ENCODE measurements at regions not wholly inside any gene's neighbourhood (a gene's known extent, or its start where the extent isn't known, plus 50 kb on each side); places are given as distances from the start of the nearest gene placed in this dataset.

DNA sequence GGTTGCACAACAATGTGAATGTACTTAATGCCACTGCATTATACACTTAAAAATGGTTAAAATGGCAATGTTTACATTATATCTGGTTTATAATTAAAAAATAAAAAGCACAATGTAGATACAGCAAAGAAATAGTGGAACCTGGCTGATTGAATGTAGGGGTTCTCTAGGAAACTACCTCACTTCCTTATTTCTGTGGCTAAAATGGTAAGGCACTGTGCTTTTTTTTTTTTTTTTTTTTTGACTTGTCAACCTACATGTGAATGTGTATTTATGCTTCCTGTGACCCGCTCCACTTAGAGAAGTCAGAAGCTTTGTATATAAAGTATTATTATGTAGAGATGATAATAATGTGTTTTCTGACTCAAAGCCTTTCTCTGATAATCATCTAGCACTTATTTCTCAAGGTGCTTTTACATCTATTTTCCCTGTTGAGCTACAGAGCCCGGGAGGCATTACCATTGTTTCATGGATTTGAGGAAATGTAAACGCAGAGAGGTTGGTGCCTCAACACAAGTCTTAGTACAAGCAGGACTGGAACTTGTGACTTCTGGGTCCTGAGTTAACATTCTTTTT is 55.0 kb downstream of the SOX4 start:
- no peak for DNase-seq (ENCODE audit: low read depth in 2 of 2)

DNA sequence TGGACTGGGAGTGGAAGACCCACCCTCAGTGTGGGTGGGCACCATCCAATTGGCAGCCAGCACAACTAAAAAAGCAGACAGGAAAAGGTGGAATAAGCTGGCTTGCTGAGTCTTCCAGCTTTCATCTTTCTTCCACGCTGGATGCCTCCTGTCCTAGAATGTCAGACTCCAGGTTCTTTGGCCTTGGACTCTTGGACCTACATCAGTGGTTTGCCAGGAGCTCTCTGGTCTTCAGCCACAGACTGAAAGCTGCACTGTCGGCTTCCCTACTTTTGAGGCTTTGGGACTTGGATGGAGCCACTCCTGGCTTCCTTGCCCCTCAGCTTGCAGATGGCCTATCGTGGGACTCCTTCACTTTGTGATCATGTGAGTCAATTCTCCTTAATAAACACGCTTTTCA is 59.8 kb downstream of the SOX4 start:
- DNase-seq (ENCODE audit: low read depth in 2 of 2), result no peak

DNA sequence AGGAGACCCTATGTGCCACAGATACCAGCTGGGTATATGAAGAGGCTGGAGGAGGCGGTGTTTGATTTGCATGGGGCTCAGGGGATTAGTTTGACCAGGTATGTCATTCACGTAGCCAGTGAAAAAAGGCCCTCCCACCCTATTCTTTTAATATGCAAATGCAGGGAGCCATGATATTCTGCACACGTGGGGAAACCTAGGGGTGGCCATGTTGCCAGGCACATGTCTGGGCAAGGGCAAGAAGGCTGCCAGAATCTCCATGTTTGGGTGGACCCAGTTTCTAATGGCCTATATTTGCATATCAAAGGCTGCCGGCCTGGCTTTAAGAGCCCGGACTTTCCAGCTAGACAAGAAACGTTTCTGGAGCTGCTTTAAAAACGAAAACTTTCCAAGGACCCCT is 60.4 kb downstream of the SOX4 start:
- no peak for DNase-seq (ENCODE audit: low read depth in 2 of 2)

DNA sequence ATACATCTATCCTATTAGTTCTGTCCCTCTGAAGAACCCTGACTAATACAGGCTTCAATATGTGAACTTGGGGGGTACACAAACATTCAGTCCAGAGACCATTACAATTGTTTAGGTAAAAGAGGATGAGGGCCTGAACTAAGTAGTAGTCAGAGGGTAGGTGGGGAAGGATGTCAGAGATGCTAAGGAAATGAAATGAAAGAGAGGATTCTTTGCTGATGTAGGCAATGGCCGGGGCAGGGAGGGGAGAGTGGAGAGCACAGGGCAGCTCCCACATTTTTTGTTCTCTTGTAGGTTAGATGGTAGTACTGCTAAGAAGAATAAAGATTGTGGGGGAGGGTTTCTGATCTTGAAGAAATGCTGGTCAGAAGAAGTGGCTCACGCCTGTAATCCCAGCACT is 60.8 kb downstream of the SOX4 start:
- DNase-seq (ENCODE audit: low read depth in 2 of 2), result no peak

DNA sequence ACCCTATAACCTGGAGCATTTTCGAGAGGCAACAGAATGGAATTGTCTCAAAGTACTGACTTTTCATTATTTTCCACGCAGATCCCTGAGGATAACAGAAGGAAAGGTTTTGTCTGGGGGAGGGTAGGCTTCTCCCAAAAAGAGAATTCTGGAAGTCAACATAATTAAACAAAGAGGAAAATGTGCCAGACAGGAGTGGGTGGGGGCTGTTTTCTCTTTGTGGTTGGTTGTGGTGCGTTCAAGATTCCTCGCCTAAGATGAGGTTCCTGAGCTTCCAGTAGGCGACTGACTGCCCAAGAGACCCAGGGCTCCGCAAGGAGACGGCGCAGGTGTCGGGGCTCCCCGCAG is 70.4 kb downstream of the SOX4 start:
- no peak for DNase-seq (ENCODE audit: low read depth in 2 of 2)

GRCh38 chr6:21664314-21665109 is 71.0 kb downstream of the SOX4 start:
- no peak for DNase-seq (ENCODE audit: low read depth in 2 of 2)

- no peak for DNase-seq (ENCODE audit: low read depth in 2 of 2)
Measured at GRCh38 chr6:21665110-21665391, 71.5 kb downstream of the SOX4 start.

GRCh38 chr6:21665392-21666200 is 72.0 kb downstream of the SOX4 start:
- DNase-seq (ENCODE audit: low read depth in 2 of 2), result no peak

DNA sequence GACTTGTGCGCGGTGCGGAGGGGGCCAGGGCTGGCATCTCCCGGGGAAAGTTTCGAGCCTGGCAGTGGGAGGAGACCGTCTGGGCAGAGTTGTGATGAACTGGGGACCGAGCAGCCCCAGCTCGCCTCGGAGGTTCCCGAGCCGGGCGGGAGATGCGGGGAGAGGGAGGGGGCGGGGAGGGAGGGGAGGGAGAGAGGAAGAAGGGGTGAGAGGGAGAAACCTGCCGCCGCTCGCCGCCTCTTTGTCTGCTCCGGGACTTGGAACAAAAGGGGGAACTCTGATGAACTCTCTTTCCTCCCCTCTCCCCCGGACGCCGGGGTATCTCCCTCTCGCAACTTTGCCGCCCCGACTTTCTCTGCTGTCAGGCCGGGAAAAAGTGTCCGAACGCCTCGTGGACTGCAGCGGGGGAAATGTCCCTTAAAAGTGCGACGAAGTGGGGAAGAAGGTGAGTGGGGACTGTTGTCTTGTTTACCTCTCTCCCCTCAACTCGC is 72.7 kb downstream of the SOX4 start:
- no peak for DNase-seq (ENCODE audit: low read depth in 2 of 2)

DNA sequence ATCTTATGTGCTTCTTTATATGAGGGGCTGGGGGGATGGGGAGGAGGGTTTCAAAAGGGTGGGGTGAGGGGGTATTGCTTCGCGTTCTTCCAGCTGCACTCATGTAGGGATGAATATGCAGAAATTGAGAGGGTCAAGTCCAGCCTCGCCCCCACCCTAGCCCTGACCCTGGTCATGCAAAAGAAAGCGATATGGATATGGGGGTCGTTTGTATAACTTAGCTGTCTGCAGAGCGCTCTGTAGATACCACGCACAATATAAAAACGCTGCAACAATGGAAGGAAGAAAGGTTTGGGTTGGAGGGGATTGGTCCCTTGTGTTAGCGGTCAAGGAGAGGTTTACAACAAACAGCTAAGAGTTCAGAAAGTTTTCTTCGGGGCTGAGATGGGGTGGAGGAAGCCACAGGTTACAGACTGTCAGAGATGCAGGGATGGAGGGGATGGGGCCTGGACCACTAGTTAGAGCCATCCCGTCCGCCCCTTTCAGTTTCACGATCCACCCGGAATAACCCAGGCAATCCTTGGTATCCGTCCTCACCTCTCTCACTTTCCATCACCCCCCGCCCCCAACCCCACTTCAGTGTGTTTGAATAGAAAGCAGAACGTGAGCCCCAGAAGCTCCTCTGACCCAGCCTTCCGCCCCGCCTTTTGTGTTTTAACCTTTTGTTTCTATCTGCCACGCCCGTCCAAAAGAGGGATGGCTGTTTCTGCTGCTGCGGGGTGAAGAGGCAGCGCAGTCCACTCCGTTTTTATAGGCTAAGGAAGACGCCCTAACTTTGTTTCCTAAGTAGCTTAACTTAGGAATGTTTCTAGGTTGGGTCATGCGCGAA is 73.5 kb downstream of the SOX4 start:
- DNase-seq (ENCODE audit: low read depth in 2 of 2), result no peak

GRCh38 chr6:21668795-21669194 is 75.2 kb downstream of the SOX4 start:
- DNase-seq (ENCODE audit: low read depth in 2 of 2), result no peak

DNA sequence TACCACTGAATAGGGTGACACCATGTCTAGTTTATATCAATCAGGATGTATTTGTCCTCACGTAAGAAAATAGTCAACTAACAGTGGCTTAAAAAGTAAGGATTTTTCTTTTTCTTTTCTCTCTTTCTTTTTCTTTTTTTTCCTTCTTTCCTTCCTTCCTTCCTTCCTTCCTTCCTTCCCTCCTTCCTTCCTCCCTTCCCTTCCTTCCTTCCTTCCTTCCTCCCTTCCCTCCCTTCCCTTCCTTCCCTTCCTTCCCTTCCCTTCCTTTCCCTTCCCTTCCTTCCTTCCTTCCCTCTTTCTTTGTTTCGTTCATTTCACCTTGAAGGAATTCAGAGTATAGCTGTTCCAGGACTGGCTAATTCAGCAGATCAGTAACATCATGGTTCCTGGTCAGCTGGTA is 83.2 kb downstream of the SOX4 start:
- no peak for DNase-seq (ENCODE audit: low read depth in 2 of 2)

DNA sequence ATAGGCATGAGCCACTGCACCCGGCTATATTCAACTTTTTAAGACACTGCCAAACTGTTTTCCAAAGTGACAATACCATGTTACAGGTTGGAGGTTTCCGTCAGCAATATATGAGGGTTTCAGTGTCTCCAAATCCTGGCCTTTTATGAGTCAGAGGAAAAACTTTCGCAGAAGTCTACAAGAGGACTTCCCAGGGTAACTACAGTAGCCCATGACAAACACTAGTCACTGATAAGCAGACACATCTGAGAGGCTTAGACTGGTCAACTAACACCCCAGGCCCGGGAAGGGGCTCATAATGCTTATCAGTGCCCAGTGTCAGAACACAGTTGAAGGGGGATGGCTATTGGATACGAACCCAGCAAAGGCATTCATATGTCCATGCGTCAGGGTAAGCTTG is 85.4 kb downstream of the SOX4 start:
- DNase-seq (ENCODE audit: low read depth in 2 of 2), result no peak

GRCh38 chr6:21679761-21680265 is 86.3 kb downstream of the SOX4 start:
- no peak for DNase-seq (ENCODE audit: low read depth in 2 of 2)

DNA sequence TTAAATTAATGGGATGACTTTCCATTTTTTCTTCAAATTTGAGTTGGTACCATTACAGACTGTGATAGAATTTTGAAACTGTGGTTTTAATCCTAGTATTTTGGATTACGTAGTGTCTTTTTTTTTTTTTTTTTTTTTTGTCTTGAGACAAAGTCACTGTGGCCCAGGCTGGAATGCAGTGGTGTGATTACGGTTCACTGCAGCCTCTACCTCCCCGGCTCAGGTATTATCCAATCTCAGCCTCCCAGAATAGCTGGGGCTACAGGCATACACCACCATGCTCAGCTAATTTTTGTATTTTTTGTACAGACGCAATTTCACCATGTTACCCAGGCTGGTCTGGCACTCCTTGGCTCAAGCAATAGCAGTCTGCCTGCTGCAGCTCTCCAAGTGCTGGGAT is 87.1 kb downstream of the SOX4 start:
- DNase-seq (ENCODE audit: low read depth in 2 of 2), result no peak

DNA sequence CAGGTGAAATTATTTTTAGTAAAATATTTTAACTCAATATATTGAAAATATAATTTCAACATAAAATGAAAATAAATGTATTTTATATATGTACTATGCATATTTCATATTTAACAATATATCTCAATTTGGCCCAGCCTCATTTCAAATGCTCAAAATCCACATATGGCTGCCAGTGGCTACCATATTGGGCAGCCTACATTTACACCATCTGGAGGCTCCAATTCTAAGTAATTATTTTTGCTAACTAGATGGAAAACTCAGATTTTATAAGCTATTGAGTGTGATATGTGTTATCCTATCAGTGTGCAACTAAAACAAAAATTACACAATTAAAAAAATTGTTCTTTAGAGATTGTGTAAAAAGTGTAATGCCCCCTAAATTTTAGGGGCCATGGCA is 96.9 kb downstream of the SOX4 start:
- no peak for DNase-seq (ENCODE audit: low read depth in 2 of 2)

- no peak for DNase-seq (ENCODE audit: low read depth in 2 of 2)
Measured at GRCh38 chr6:21691685-21692346, 98.3 kb downstream of the SOX4 start.

DNA sequence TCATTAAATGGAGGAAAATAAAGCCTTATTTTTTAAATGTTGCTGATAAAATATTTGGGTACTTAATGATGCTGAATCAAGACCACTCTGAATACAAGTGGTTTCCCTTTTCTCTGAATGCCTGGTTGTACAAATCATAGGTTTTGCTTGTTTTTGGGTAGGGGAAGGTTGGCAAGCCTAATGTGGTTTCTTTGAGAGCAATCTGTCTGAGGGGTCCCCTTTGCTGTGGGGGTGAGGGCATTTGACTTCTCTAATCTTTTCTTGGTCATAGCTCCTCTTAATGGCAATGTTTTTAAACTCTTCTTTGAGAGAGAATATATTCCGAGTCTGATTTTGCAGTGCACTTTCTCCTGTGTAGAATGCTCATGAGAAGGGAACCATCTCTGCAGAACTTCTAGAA is 99.2 kb downstream of the SOX4 start:
- DNase-seq (ENCODE audit: low read depth in 2 of 2), result no peak

GRCh38 chr6:21694168-21694567 is 100.6 kb downstream of the SOX4 start:
- no peak for DNase-seq (ENCODE audit: low read depth in 2 of 2)

- no peak for DNase-seq (ENCODE audit: low read depth in 2 of 2)
Measured at GRCh38 chr6:21707524-21708319, 114.2 kb downstream of the SOX4 start.

DNA sequence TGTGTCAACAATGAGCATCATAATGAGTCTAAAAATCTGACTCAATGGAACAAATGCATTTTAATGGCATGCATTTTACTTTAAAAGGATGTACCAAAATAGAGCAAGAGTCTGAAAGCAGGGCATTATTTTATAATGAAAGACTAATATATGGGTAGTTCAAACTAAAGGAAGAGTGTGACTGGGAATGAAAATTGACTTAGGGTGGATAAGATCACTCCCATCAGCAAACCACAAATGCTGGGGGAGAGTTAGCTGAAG is 114.7 kb downstream of the SOX4 start:
- DNase-seq (ENCODE audit: low read depth in 2 of 2), result no peak
